NCI-H82 treated with DMSO at 0.1 percent for 48 hours (cell line): ENCODE measurements at regions not wholly inside any gene's neighbourhood (a gene's known extent, or its start where the extent isn't known, plus 50 kb on each side); places are given as distances from the start of the nearest gene placed in this dataset.

Source experiments
- DNase-seq: peaks from one replicate; lab custom pipeline; 2025; ENCODE audit not compliant: unreplicated experiment; lab: John Stamatoyannopoulos, UW

GRCh38 chr20:60313191-60313590 lies 355.0 kb downstream of the CDH26 start:
- no peak for DNase-seq

GRCh38 chr20:60313614-60314013 lies 355.4 kb downstream of the CDH26 start:
- no peak for DNase-seq

DNA sequence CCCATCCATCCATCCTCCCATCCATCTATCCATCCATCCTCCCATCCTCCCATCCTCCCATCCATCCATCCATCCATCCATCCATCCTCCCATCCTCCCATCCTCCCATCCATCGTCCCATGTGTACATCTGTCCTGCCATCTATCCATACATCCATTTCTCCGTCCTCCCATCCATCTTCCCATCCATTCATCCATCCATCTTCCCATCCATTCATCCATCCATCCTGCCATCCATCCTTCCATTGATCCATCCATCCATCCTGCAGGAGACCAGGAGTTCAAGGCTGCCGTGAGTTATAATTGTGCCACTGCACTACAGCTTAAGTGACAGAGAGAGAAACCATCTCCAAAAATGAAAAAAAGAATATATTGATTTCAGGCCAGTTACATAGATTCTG lies 356.5 kb downstream of the CDH26 start:
- DNase-seq: no peak

- DNase-seq: no peak
These were observed 358.4 kb downstream of the CDH26 start for GRCh38 chr20:60316476-60317158.

DNA sequence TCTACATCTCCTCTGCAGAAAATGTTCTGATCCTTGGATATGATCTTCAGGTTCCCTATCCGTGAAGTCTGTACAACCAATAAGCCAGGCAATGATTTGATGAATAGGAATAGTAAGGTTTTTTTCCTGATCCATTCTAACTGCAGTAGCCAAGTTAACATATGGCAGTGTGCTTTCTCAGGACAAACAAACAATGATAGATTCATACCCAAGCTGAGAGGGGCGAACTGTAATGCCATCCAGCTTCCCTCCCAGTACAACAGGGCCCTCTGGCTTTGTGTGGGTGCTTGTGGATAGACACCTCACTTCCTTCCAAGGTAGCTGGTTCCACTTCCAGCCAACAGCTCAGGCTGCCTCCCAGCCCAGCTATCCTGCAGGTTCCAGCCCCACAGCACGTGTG lies 359.2 kb downstream of the CDH26 start:
- no peak for DNase-seq

DNA sequence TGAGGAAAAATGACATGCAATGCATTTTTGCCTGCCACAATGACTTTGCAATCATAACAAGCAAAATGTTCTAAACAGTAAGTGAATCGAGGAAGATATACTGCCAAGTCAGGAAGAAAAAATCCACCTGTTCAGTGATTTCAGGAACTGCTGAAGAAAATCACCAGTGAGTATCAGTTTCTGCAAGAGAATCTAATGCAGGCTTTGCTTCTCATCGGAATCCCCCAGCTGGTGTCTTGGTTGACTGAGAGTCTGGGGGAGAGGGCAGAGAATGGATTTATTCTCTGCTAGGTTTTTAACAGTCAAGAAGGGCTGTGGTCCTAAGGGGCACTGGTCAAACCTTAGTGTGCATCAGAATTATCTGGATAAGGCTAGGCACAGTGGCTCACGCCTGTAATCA lies 363.4 kb downstream of the CDH26 start:
- DNase-seq: no peak

DNA sequence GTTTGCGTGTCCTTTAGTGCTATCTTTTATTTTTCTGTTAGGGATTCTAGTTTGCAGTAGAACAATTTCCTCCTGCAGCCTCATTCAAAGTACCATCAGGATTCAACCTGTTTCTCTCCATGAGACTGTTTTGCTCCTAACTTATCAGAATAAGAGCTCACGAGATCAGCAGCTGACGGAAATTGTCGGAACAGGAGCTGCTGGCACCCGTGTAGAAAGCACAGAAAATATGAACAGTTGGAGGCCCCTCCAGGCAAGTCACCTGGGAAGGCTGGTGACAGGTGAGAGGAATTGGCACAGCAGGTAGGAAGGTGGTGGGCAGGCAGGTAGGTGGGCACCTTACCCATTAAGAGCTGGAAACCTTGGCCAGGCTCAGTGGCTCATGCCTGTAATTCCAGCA lies 368.6 kb downstream of the CDH26 start:
- no peak for DNase-seq

- DNase-seq: no peak
These were observed 369.9 kb downstream of the CDH26 start for GRCh38 chr20:60327971-60328660.

DNA sequence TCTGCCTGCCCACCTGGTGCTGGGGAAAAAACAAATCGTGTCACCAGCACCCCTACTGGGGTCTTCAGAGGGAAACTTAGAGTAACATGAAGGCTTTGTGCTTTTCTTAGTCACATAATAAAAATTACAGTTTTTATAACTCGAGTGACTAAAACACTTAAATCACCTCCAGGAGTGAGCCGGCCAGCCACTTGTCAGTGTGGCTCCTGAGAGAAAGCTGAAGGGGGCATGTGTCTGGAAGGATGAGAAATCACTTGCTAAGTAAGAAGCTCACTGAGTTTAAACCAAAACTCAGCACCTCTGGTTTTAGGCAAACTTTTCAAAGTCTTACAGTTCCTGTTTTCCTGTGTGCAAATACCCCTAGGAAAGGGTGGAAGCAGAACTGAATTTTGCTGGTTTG lies 372.2 kb downstream of the CDH26 start:
- DNase-seq: no peak

DNA sequence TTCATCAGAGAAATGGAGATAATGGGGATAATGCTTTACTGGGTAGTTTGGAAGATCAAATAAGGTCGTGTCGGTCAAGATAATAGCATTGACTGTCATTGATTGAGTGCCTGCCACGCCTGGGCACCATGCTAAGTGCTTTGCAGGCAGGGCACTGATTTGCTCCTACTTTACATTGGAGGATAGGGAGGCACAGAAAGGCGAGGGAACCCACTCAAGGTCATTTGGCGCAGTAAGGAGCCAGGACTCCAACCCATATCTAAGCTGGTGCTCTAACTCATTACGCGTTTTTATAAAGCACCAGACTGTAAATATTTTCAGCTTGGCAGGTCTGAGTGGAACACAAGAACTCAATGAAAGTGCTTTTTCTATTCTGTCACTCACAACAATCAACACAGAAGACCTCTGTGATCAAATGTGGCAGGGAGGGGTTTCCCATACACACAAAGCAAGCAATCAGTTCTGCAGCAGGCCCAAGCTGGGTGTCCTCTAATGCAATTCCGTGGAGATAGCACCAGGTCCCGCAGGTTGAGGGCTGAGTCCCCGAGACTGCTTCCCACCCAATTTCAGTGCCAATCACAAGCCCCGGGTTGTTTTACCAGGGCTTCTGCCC lies 373.6 kb downstream of the CDH26 start:
- no peak for DNase-seq

- no peak for DNase-seq
These were observed 374.3 kb downstream of the CDH26 start for GRCh38 chr20:60332523-60332922.

DNA sequence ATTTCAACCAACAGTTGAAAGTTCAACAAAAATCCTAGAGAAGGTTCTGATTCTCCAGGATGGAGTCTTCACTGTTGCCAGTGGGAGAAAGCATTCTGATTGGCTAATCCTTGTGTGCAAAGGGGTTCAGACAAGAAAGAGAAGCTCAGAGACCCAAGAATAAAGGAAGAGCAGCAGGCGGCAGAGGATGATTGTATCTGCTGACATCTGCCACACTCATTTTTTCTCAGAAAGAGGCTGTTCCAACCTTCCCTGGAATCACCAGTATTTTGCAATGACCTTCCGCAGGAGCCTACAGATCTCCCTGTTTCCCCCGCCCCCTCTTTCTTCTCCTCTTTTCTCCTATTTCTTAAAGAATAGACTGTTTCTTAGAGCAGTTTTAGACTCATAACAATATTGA lies 376.7 kb downstream of the CDH26 start:
- DNase-seq: no peak

GRCh38 chr20:60338556-60338955 lies 380.3 kb downstream of the CDH26 start:
- DNase-seq: no peak

- no peak for DNase-seq
These were observed 381.5 kb downstream of the CDH26 start for GRCh38 chr20:60339738-60340137.

- no peak for DNase-seq
These were observed 382.0 kb downstream of the CDH26 start for GRCh38 chr20:60340232-60340631.

DNA sequence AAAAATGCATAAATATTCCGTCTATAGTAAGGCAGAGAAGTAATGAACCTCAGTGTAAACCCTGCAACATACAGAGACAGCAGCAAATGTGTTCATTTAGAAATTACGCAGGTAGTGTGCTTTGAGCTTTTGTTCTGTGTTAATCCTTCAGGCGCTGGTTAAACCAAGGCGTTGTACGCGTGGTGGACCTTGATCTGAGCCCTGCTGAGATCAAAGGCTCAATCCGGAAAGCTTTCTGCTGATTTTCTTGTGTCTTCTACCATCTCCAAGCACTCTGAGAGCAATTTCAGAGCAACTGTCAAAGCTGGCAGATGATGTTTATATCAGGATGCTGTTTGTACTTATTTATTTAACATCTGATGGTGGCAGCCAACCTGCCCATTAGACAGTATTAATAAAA lies 382.8 kb downstream of the CDH26 start:
- no peak for DNase-seq

DNA sequence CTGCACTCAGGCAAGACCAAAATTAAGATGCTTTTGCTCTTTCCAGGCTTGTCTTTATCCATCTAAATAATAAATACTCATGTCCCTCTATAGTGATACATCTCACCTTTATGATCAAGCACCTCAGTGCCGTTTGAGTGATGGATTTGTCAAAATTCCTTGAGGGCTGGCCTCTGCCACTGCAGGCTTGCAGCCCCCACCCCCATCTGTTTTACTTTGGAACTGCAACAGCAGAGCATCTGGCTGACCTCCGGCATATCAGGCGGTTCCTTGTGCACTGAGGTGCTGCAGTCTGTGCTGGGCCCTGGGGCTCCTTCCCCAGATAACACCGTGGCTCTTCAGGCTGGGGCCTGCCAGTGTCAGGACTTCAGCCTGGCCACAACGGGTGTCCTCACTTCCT lies 386.9 kb downstream of the CDH26 start:
- DNase-seq: no peak

GRCh38 chr20:60349418-60349817 lies 391.2 kb downstream of the CDH26 start:
- no peak for DNase-seq

GRCh38 chr20:60352017-60352416 lies 393.8 kb downstream of the CDH26 start:
- no peak for DNase-seq

- no peak for DNase-seq
These were observed 394.4 kb downstream of the CDH26 start for GRCh38 chr20:60352596-60352995.

DNA sequence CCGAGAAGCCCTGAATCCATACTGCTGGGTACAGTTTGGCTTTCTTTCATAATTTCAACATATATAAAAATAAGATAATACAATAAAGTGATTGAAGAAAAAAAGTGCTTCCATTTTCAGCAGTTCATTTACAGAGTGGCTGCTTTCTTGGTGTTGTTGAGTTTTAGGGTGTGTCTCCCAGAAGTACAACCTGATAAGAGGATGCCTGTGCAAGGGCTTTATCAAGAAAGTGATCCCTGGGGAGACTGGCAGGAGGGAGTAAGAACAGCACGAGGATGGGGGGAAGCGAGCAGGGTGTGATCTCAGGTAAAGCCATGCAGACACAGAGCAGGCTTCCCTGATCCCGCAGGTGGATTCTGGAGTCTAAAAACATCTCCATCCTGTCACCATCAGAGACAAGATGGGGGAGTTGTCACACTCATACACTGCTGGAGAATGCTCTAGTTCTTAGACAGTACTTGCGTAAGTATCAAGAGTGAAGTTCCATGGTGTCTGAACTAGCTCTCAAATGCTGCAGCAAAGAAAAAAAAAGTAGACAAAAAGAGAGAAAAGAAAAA lies 395.9 kb downstream of the CDH26 start:
- DNase-seq: no peak

DNA sequence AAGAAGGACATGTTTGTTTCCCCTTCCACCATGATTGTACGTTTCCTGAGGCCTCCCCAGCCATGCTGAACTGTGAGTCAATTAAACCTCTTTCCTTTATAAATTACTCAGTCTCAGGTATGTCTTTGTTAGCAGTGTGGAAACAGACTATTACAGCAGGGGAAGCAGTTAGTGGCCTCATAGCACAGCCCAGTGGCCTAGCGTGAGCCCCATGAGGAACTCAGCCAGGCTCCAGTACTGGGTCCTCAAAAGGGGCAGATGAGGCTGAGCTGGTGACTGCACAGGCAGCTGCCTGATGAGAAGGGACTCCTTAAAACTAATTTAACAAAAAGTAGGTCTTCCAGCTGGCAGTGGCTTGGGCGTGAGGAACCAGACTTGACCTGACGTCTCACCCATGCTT lies 399.9 kb downstream of the CDH26 start:
- no peak for DNase-seq
